ENCODE measurements at regions not wholly inside any gene's neighbourhood (a gene's known extent, or its start where the extent isn't known, plus 50 kb on each side); places are given as distances from the start of the nearest gene placed in this dataset.
A peak's percentile ranks its signal among the peaks of the same experiment; 100 is the strongest.
"Not testable (repeated sequence)": the region's sequence is repeated elsewhere in the genome, so short reads cannot be mapped to it uniquely, and the experiment has no call there.

GRCh38 chr11:44387825-44388224 is 77.9 kb upstream of the ALX4 start:
- DNase-seq (ENCODE audit: low spot score) (no peak), ATAC-seq (no peak)

GRCh38 chr11:44388828-44389657 is 79.1 kb upstream of the ALX4 start:
- no peak for DNase-seq (ENCODE audit: low spot score)
- ATAC-seq = peak; percentile 70

DNA sequence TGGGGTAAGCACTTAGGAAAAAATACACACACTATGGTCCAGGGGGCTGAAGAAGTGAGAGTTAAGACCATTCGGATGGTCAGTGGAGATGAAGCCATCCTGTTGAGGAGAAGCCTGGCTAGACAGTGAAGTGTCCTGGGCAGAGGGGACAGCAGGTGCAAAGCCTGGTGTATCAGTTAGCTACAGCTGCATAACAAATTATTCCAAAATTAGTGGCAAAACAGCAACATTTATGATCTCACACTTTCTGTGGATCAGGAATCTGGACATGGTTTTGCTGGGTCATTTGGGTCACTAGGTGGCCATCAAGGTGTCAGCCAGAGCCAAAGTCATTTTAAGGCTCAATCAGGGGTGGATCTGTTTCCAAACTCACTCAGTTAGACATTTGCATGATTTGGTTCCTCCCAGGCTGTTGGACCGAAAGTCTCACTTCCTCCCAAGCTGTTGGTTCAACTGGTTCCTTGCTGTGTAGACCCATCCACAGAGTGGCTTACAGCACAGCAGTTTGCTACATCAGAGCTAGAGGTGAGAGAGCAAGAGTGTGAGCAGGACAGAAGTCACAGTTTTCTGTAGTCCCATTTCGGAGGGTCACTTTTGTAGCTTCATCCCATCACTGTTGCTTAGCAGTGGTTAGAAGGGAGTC is 80.1 kb upstream of the ALX4 start:
- no peak for ATAC-seq

GRCh38 chr11:44391004-44391403 is 81.1 kb upstream of the ALX4 start:
- DNase-seq (ENCODE audit: low spot score); ATAC-seq: not testable (repeated sequence)

More for the DNA sequence above, 80.1 kb upstream of the ALX4 start:
- no peak for DNase-seq (ENCODE audit: low spot score)

GRCh38 chr11:44396746-44397145 is 86.8 kb upstream of the ALX4 start:
- not testable (repeated sequence) for ATAC-seq; DNase-seq (ENCODE audit: low spot score)

DNA sequence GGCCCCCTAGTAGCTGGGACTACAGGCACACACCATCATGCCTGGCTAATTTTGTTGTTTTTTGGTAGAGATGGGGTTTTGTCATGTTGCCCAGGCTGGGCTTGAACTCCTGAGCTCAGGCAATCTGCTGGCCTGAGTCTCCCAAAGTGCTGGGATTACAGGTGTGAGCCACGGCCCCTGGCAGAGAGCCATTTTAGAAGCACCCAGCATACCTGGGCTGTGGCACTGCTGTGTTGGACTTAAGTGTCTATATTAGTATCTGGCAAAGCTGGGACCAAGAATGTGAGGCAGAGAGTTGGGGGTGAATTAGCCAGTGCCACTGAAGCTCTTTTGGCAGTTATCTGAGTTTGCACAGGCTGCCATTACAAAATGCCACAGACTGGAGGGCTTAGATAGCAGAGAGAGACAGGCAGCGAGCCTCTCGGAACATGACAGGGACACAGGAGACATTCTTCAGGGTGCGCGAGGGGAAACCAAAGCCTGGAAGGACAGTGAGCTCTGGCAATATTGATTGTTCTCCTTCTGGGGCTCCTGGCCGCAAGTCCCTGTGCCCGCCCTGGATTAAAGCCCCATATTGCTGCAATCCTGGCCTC is 87.7 kb upstream of the ALX4 start:
- DNase-seq (ENCODE audit: low spot score) (no peak), ATAC-seq (no peak)

DNA sequence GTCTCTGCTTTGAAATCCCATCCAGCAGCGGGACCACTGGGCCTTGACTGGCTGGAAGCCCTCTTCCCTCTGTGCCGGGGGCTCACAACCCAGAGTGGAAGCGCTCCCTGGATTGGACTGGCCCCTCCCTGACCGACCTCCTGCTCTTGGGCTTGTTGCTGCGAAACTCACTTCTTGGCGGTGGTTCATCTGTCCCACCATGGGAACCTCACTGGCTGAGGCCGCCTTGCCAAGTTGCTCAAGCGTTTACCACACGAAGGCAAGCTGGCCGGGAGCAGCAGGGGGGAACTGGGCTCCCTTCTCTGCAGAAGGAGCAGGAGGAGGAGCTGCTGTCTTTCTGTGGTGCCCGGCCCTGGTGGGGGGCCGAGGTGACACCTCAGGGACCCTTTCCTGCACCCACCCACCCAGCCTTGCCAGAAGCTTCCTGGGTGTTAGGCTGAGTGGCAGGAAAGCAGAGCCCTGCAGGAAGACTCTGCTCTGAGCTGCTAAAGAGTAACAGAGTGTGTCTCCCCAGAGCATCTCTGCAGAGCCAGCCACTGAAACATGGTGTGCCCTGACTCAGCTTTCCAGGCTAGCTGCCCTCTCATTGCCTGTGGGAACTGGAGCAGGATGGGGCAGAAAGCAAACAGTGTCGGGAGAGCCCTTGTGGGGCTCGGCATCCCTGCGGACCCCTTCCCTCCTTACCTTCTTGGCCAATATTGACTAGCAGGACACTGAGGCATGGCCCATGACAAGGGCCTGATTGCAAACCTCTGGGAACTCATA is 88.5 kb upstream of the ALX4 start:
- DNase-seq (ENCODE audit: low spot score) (no peak), ATAC-seq (no peak)

DNA sequence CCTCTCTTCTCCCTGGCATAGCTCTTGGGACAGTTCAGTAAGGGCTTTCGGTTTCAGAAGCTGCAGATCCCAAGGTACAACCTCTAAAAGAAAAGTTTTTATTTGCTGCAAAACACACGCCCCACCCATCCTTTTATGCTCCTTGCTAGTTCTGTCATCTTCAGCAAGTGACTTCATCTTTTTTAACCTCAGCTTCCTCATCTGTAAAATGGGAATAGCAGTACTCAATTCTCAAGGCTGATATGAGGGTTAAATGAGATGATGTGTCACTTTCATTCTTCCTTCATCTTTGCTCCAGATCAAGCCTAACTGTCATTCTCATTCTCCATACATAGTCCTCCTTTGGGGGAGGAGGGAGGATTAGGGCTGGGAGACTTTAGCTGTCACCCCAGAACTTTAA is 90.0 kb upstream of the ALX4 start:
- DNase-seq (ENCODE audit: low spot score) (no peak), ATAC-seq (no peak)

DNA sequence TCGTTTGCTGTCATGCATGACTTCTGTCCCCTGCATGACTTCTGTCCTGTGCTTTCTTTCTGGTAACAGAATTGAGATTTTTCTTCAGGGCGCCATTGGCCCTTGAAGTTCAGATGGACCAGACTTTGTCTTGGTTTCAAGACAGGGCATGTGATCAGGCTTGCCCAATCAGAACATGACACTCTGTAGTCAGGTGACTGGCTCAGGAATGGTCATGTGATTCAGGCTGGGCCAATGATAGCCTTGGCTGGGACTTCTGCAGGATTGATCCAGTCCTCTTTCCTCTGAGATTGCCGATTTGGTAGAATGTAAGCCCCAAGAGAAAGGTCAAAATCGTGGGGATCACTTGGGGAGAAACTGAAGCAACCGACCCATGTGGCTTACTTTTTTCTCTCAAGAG is 90.5 kb upstream of the ALX4 start:
- DNase-seq (ENCODE audit: low spot score) (no peak), ATAC-seq (no peak)

DNA sequence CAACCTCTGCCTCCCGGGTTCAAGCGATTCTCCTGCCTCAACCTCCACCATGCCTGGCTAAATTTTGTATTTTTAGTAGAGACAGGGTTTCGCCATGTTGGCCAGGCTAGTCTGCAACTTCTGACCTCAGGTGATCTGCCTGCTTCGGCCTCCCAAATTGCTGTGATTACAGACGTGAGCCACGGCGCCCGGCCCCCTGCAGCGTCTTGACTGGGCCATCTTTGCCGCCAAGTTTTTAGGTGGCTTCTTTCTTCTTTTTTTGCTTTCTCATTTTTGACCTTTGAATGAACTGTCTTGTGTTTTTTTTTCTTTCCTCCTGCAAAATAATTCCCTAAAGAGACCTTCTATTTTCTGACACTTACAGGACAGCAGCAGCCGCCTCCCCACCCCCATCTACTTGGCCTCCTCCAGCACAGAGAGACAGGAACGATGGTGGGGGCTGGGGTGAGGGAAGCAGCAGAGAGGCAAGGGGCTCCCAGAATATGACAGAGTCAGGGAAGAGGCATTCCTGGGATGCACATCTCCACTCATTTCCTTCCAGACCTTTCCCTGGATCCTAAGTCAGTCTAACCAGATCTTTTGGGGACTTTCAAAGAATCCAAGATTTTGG is 92.6 kb upstream of the ALX4 start:
- ATAC-seq = no peak
- DNase-seq (ENCODE audit: low spot score) = no peak

GRCh38 chr11:44403176-44403575 is 93.2 kb upstream of the ALX4 start:
- DNase-seq (ENCODE audit: low spot score) (no peak), ATAC-seq (no peak)

DNA sequence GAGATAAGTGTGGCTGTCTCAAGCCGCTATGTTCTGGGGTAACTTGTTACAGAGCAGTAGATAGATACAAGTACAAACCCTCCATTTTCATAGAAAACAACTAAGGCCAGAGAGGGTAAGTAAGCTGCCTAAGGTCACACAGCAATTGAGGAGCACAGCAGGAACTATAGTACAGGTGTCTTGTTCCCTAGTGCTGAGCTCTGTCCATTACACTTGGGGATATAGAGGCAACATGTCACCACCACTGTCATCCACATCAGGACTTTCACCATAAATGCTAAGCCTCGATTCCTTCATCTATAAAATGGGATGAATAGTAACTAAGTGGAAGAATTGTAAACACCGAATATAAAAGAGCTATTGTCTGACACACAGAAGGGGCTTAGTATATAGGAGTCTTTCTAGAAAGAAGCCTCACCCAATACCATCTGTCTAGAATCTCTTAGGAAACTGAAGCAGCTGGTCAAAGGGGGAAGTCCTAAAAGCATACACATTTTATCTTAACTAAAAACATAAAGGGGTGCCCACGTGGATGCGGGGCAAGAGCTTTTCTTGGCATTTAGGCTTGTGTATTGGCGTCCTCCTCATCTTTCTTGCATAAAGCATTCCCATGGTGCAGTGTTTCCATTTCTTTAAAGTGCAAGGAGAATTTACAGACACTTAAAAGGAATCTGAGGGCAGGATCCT is 93.8 kb upstream of the ALX4 start:
- no peak for DNase-seq (ENCODE audit: low spot score)
- ATAC-seq = no peak

- no peak for ATAC-seq
- no peak for DNase-seq (ENCODE audit: low spot score)
Observed at GRCh38 chr11:44404301-44404700, 94.4 kb upstream of the ALX4 start.

- DNase-seq (ENCODE audit: low spot score) (no peak), ATAC-seq (no peak)
Observed at GRCh38 chr11:44404736-44405395, 94.9 kb upstream of the ALX4 start.

GRCh38 chr11:44407211-44407996 is 97.5 kb upstream of the ALX4 start:
- DNase-seq (ENCODE audit: low spot score) (peak; percentile 31), ATAC-seq (no peak)

DNA sequence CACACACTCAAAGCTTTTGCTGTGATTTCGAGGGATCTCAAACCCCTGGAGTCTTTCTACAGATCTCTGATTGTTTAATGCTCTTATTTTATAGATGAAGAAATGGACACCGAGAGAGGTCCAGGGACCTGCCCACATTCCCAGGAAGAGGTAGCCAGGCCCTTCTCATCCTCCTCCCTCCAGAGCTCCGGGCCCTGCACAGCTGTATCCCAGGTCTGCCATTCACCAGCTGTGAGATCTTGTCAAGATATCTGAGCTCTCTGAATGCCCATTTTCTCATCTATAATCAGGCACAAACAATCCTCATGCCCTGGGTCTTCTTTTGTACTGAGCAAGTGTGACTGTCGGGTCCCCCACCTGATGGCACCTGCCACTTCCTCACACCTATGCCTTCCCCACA is 98.2 kb upstream of the ALX4 start:
- peak; percentile 8 for DNase-seq (ENCODE audit: low spot score)
- no peak for ATAC-seq

DNA sequence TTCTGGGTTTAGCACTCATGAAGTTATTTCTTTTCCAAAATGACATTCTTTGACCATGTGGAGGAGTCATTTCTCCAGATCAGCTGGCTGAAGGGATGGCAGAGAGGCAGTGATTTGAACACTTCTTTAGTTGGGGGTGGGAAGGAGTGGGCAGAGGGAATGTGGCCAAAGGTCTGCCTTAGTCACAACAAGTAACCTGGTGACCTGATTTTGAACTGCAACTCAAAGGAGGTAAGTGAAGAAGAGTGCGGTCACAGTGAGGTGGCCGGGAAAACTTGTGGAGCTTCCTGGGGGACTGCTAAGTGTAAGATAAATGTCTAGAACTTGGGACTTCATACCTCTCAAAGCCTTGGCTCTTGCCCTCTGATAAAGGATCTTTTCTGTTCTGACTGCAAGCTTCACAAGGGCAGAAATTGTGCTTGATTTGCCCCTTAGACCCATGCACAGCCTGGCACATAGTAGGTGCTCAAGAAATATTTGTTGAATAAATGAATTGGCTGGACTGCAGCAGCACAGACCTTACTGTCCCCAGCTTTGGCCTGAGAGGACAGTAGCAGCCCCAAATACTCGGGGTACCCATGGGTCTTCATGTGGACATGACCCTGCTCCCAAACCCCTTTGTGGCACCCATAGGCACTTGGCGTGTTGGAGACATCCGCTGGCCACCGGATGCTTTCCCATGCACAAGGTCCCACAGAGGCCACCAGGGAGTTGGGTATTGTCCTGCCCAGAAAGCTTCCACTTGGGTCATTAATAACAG is 99.0 kb upstream of the ALX4 start:
- peak; percentile 5 for DNase-seq (ENCODE audit: low spot score)
- ATAC-seq = no peak

- DNase-seq (ENCODE audit: low spot score) (peak; percentile 33), ATAC-seq (peak; percentile 40)
Observed at GRCh38 chr11:44409558-44410236, 99.8 kb upstream of the ALX4 start.
